SK-N-SH (cell line): ENCODE measurements at regions not wholly inside any gene's neighbourhood (a gene's known extent, or its start where the extent isn't known, plus 50 kb on each side); places are given as distances from the start of the nearest gene placed in this dataset.

Experiments used
- CTCF ChIA-PET: fragments of 300-600, 350-600 bp; formaldehyde crosslinking; extraction: SDS; loops from one replicate; lab custom pipeline; 2021; lab: Yijun Ruan, JAX
- POLR2A ChIA-PET: fragments of 350-600 bp; sonication (Branson Sonifier 250); formaldehyde crosslinking; extraction: SDS; loops from one replicate; lab custom pipeline; 2020; ENCODE audit warnings: antibody characterized with exemption, inconsistent platforms; lab: Yijun Ruan, JAX
- DNase-seq: peaks from one replicate; pipeline ENCODE4 v3.0.0; 2012
- H2AFZ ChIP-seq: fragments of 200-600 bp; sonication (generic); 2 replicates; pipeline ENCODE4 v1.8.1; 2016; ENCODE audit warnings: antibody characterized with exemption, mild to moderate bottlenecking, low read depth
- H3F3A ChIP-seq: fragments of 200-600 bp; sonication (generic); replicated peaks from 2 replicates; pipeline ENCODE3; 2016; ENCODE audit warnings: antibody characterized with exemption, mild to moderate bottlenecking; ENCODE audit not compliant: insufficient read depth
- H3K27ac ChIP-seq, 2 experiments: fragments of 200-500 bp in 1 of 2; fragments of 200-600 bp in 1 of 2; sonication (Bioruptor generic) in 1 of 2; sonication (generic), shearing (Covaris generic) in 1 of 2; 2 replicates each; pipeline versions ENCODE4 v1.5.1 to v1.6.1; 2014 to 2016; ENCODE audit warnings: low read depth in 2 of 2, inconsistent platforms in 1 of 2, low read length in 1 of 2, mild to moderate bottlenecking in 1 of 2, mixed read lengths in 1 of 2
- H3K27me3 ChIP-seq: fragments of 200-600 bp; sonication (generic), shearing (Covaris generic); 2 replicates; pipeline ENCODE4 v1.6.1; 2016; ENCODE audit warnings: mixed run types; ENCODE audit not compliant: insufficient read depth
- H3K36me3 ChIP-seq, 2 experiments: fragments of 200-500 bp in 1 of 2; fragments of 200-600 bp in 1 of 2; sonication (Bioruptor generic) in 1 of 2; sonication (generic) in 1 of 2; replicated peaks in 1 of 2; 2 replicates each; pipeline versions ENCODE3 to v1.5.1; 2014 to 2016; ENCODE audit warnings: low read length in 1 of 2, mild to moderate bottlenecking in 1 of 2; ENCODE audit not compliant: insufficient read depth in 2 of 2, control insufficient read depth in 1 of 2
- H3K4me1 ChIP-seq, 2 experiments: fragments of 200-500 bp in 1 of 2; fragments of 200-600 bp in 1 of 2; sonication (Bioruptor generic) in 1 of 2; sonication (generic), shearing (Covaris generic) in 1 of 2; 2 replicates each; pipeline versions ENCODE4 v1.5.1 to v1.6.1; 2014 to 2016; ENCODE audit warnings: low read depth in 1 of 2, low read length in 1 of 2, mixed run types in 1 of 2; ENCODE audit not compliant: insufficient read depth in 2 of 2, control insufficient read depth in 1 of 2
- H3K4me2 ChIP-seq: fragments of 200-600 bp; sonication (generic), shearing (Covaris generic); 2 replicates; pipeline ENCODE4 v1.6.1; 2017; ENCODE audit warnings: mixed run types
- H3K4me3 ChIP-seq, 2 experiments: fragments of 200-500 bp in 1 of 2; fragments of 200-600 bp in 1 of 2; sonication (Bioruptor generic) in 1 of 2; sonication (generic), shearing (Covaris generic) in 1 of 2; 2 replicates each; pipeline versions ENCODE4 v1.5.1 to v1.8.1; 2014 to 2016; ENCODE audit warnings: low read depth in 2 of 2, inconsistent platforms in 1 of 2, low read length in 1 of 2, mild to moderate bottlenecking in 1 of 2, mixed read lengths in 1 of 2, moderate library complexity in 1 of 2
- H3K79me2 ChIP-seq: fragments of 200-600 bp; sonication (generic); 2 replicates; pipeline ENCODE4 v1.8.1; 2017; ENCODE audit warnings: mild to moderate bottlenecking; ENCODE audit not compliant: insufficient read depth
- H3K9ac ChIP-seq: fragments of 200-600 bp; sonication (generic); 2 replicates; pipeline ENCODE4 v1.6.1; 2017; ENCODE audit warnings: mixed run types
- H3K9me2 ChIP-seq: fragments of 200-600 bp; sonication (generic); 2 replicates; pipeline ENCODE4 v1.6.1; 2017; ENCODE audit warnings: mixed run types
- H3K9me3 ChIP-seq: fragments of 200-600 bp; sonication (generic); 2 replicates; pipeline ENCODE4 v1.6.1; 2017; ENCODE audit warnings: mixed run types, mild to moderate bottlenecking, moderate library complexity
- H4K20me1 ChIP-seq: fragments of 200-600 bp; sonication (generic); 2 replicates; pipeline ENCODE4 v1.6.1; 2017; ENCODE audit warnings: mild to moderate bottlenecking, mixed run types; ENCODE audit not compliant: insufficient read depth
- CHD2 ChIP-seq: fragments of 150-350 bp; IDR thresholded peaks from 2 replicates; pipeline ENCODE4 v1.6.1; 2018; ENCODE audit warnings: low read length; ENCODE audit not compliant: partially characterized antibody
- EP300 ChIP-seq, 2 experiments: IDR thresholded peaks; 2 replicates each; pipeline versions ENCODE4 v1.4.0 to v1.6.1; 2012; ENCODE audit warnings: borderline replicate concordance in 1 of 2, low read depth in 1 of 2, low read length in 1 of 2
- EZH2phosphoT487 ChIP-seq: fragments of 200-600 bp; sonication (generic); IDR thresholded peaks from 2 replicates; pipeline ENCODE4 v1.6.1; 2017; ENCODE audit warnings: low read depth, mixed run types, mild to moderate bottlenecking, antibody characterized with exemption, moderate library complexity, borderline replicate concordance
- FOSL2 ChIP-seq: IDR thresholded peaks from 2 replicates; pipeline ENCODE4 v1.4.0; 2012; ENCODE audit warnings: low read depth, mild to moderate bottlenecking, moderate library complexity, borderline replicate concordance
- FOXJ3 ChIP-seq: sonication (generic); formaldehyde crosslinking; IDR thresholded peaks from 2 replicates; pipeline ENCODE4 v1.5.1; 2020; ENCODE audit warnings: mild to moderate bottlenecking, missing genetic modification reagents
- FOXM1 ChIP-seq: IDR thresholded peaks from 2 replicates; pipeline ENCODE4 v1.4.0; 2012; ENCODE audit warnings: low read depth, mild to moderate bottlenecking
- JUND ChIP-seq: IDR thresholded peaks from 2 replicates; pipeline ENCODE4 v1.4.0; 2012
- MEF2A ChIP-seq: IDR thresholded peaks from 2 replicates; pipeline ENCODE4 v1.4.0; 2012; ENCODE audit warnings: low read depth, borderline replicate concordance
- NRF1 ChIP-seq: IDR thresholded peaks from 2 replicates; pipeline ENCODE4 v1.6.1; 2012; ENCODE audit warnings: low read depth, mild to moderate bottlenecking, low read length
- RAD21 ChIP-seq: IDR thresholded peaks from 2 replicates; pipeline ENCODE4 v1.6.1; 2012; ENCODE audit warnings: mild to moderate bottlenecking, low read length
- RCOR1 ChIP-seq: fragments of 150-350 bp; IDR thresholded peaks from 2 replicates; pipeline ENCODE4 v1.6.1; 2017; ENCODE audit warnings: antibody characterized with exemption, low read length
- REST ChIP-seq: IDR thresholded peaks from 2 replicates; pipeline ENCODE4 v1.6.1; 2012; ENCODE audit warnings: mild to moderate bottlenecking, low read depth, low read length, moderate library complexity
- RXRA ChIP-seq: IDR thresholded peaks from 2 replicates; pipeline ENCODE4 v1.4.0; 2012; ENCODE audit warnings: low read depth, mild to moderate bottlenecking, borderline replicate concordance
- SMC3 ChIP-seq: IDR thresholded peaks from 2 replicates; pipeline ENCODE4 v1.6.1; 2012; ENCODE audit warnings: low read depth, low read length, improper control_type of control experiment
- TEAD4 ChIP-seq: IDR thresholded peaks from 2 replicates; pipeline ENCODE4 v1.4.0; 2012; ENCODE audit warnings: mild to moderate bottlenecking, borderline replicate concordance; ENCODE audit not compliant: insufficient read depth
- USF2 ChIP-seq: fragments of 150-350 bp; IDR thresholded peaks from 2 replicates; pipeline ENCODE4 v1.6.1; 2017; ENCODE audit warnings: antibody characterized with exemption, low read length, low read depth, borderline replicate concordance
- YY1 ChIP-seq: IDR thresholded peaks from 2 replicates; pipeline ENCODE4 v1.4.0; 2012; ENCODE audit warnings: low read depth, mild to moderate bottlenecking
- ZBTB33 ChIP-seq: IDR thresholded peaks from 2 replicates; pipeline ENCODE4 v1.4.0; 2012; ENCODE audit warnings: low read depth, borderline replicate concordance
- WGBS: methylation state at CpG from one replicate; pipeline ENCODE4 v1.1.6; 2017; ENCODE audit warnings: low lambda C conversion rate; 5-methylcytosine and 5-hydroxymethylcytosine counted together
- TF ChIP-seq, protein P1 (sequence below): IDR thresholded peaks from 2 replicates; pipeline ENCODE4 v1.4.0; 2012; ENCODE audit warnings: low read depth, borderline replicate concordance

DNA sequence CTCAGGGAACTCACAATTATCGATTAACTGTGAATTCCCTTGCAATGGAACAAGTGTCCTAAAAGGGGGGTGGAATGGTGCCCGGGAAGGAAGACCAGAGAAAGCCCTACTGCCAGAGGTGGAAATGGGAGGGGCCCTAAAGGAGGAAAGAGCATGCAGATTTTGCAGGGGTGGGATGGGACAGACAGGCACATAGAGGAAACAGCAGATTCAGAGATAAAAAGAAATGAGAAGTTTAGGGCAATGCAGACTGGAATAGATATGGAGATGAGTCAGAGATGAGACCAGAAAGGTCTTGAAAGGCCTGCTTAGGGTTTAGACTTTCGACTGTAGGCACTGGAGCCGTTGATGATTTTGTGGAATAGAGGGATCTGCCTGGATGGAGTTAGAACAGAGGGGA is 57.4 kb upstream of the PITX2 start:
- 6% methylated on average over 4 of the region's 4 CpGs for WGBS
- H3K4me2 ChIP-seq = no peak overlapping the region
- no peaks in the 10 kb centered on the region for H3K27me3 ChIP-seq
- H3K9ac ChIP-seq = no peak overlapping the region
- H4K20me1 ChIP-seq = no peaks in the 10 kb centered on the region
- ChIA-PET CTCF (interaction anchor here (0.6 kb wide), 1 partner anchor 107 kb away, joined by 3 read pairs; no protein-coding TSS in a partner anchor), POLR2A (no interaction called here)
- H3K36me3 ChIP-seq = no peaks in the 10 kb centered on the region
- no peaks in the 10 kb centered on the region for H3K79me2 ChIP-seq
- no peak overlapping the region for H3K27ac ChIP-seq
- H3K4me1 ChIP-seq = no peaks in the 10 kb centered on the region
- no peaks in the 10 kb centered on the region for H3K9me2 ChIP-seq
- no peak for DNase-seq
- no peak overlapping the region for H3K4me3 ChIP-seq
- no peaks in the 10 kb centered on the region for H3F3A ChIP-seq
- TF ChIP-seq MEF2A (no peak), FOXJ3 (CRISPR knock-in tag) (no peak), YY1 (no peak), RCOR1 (no peak), RAD21 (no peak), CHD2 (no peak), ZBTB33 (no peak), JUND (no peak), EP300 (IDR thresholded peaks at IDR 0.05; ENCODE audit: borderline replicate concordance in 1 of 2, low read depth in 1 of 2, low read length in 1 of 2) (no peak), TEAD4 (no peak), SMC3 (no peak), NRF1 (no peak), USF2 (no peak), EZH2phosphoT487 (no peak), RXRA (no peak), FOSL2 (no peak), FOXM1 (no peak), REST (no peak)
- TF ChIP-seq, protein P1, sequence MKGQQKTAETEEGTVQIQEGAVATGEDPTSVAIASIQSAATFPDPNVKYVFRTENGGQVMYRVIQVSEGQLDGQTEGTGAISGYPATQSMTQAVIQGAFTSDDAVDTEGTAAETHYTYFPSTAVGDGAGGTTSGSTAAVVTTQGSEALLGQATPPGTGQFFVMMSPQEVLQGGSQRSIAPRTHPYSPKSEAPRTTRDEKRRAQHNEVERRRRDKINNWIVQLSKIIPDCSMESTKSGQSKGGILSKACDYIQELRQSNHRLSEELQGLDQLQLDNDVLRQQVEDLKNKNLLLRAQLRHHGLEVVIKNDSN = no peak
- TF ChIP-seq, all 33 proteins: peak for 0
- no peaks in the 10 kb centered on the region for H3K9me3 ChIP-seq
- H2AFZ ChIP-seq = no peak overlapping the region
